OCI-LY7 (cell line): ENCODE measurements at regions not wholly inside any gene's neighbourhood (a gene's known extent, or its start where the extent isn't known, plus 50 kb on each side); places are given as distances from the start of the nearest gene placed in this dataset.

Experiments
- BruUV-seq: library from RNA; stranded (reverse); fragments of 400-500 nt; replicated peaks from 2 replicates; lab custom pipeline; 2021; lab: Mats Ljungman, UMichigan
- CTCF ChIA-PET: fragments of 300-600 bp; sonication (Branson Sonifier 250); formaldehyde crosslinking; loops from one replicate; lab custom pipeline; 2022; ENCODE audit warnings: antibody characterized with exemption; ENCODE audit not compliant: unreplicated experiment; lab: Charles Lee
- POLR2A ChIA-PET: fragments of 300-600 bp; sonication (Branson Sonifier 250); formaldehyde crosslinking; loops from one replicate; lab custom pipeline; 2022; ENCODE audit warnings: antibody characterized with exemption; lab: Charles Lee
- DNase-seq: peaks from one replicate; pipeline ENCODE4 v3.0.0-alpha.2; 2015; ENCODE audit warnings: low spot score
- H2AFZ ChIP-seq: fragments of 200-600 bp; sonication (generic), shearing (Covaris generic); 2 replicates; pipeline ENCODE4 v1.6.1; 2014; ENCODE audit warnings: mild to moderate bottlenecking, antibody characterized with exemption, low read length, moderate library complexity
- H3K27ac ChIP-seq: fragments of 200-600 bp; sonication (generic); 2 replicates; pipeline ENCODE4 v1.5.1; 2014; ENCODE audit warnings: mixed run types, low read depth, mild to moderate bottlenecking, moderate library complexity, low read length, inconsistent platforms; ENCODE audit not compliant: poor library complexity, severe bottlenecking
- H3K36me3 ChIP-seq: fragments of 200-600 bp; sonication (generic); 2 replicates; pipeline ENCODE4 v1.6.1; 2014; ENCODE audit warnings: mild to moderate bottlenecking, antibody characterized with exemption, low read length, moderate library complexity, mixed read lengths; ENCODE audit not compliant: insufficient read depth
- H3K4me1 ChIP-seq: fragments of 200-600 bp; sonication (generic); 2 replicates; pipeline ENCODE4 v1.5.1; 2014; ENCODE audit warnings: mild to moderate bottlenecking, low read length; ENCODE audit not compliant: insufficient read depth, poor library complexity, severe bottlenecking
- H3K4me2 ChIP-seq: fragments of 200-600 bp; sonication (generic); 2 replicates; pipeline ENCODE4 v1.6.1; 2014; ENCODE audit warnings: mild to moderate bottlenecking, low read length
- H3K4me3 ChIP-seq: fragments of 200-600 bp; sonication (generic); 2 replicates; pipeline ENCODE4 v1.5.1; 2014; ENCODE audit warnings: mild to moderate bottlenecking, low read depth, low read length; ENCODE audit not compliant: poor library complexity, severe bottlenecking
- H3K79me2 ChIP-seq: fragments of 200-600 bp; sonication (generic); 2 replicates; pipeline ENCODE4 v1.6.1; 2016; ENCODE audit warnings: low read depth, mild to moderate bottlenecking, low read length, moderate library complexity, mixed read lengths; ENCODE audit not compliant: insufficient read depth
- H3K9me2 ChIP-seq: fragments of 200-600 bp; sonication (generic); 2 replicates; pipeline ENCODE4 v1.6.1; 2016; ENCODE audit warnings: mild to moderate bottlenecking, low read length, mixed read lengths; ENCODE audit not compliant: insufficient read depth
- H3K9me3 ChIP-seq: fragments of 200-600 bp; sonication (generic); 2 replicates; pipeline ENCODE4 v1.6.1; 2014; ENCODE audit warnings: mild to moderate bottlenecking, mixed run types, low read length, mixed read lengths
- H4K20me1 ChIP-seq: fragments of 200-600 bp; sonication (generic); 2 replicates; pipeline ENCODE4 v1.6.1; 2014; ENCODE audit warnings: mild to moderate bottlenecking, antibody characterized with exemption, low read length, moderate library complexity, mixed read lengths; ENCODE audit not compliant: insufficient read depth
- EZH2phosphoT487 ChIP-seq: fragments of 200-600 bp; sonication (generic); IDR thresholded peaks from 2 replicates; pipeline ENCODE4 v1.6.1; 2018; ENCODE audit warnings: low read depth, borderline replicate concordance, mild to moderate bottlenecking, mixed run types, antibody characterized with exemption, low read length, moderate library complexity, mixed read lengths
- intact Hi-C: fragments of 100-400 bp; cut with micrococcal nuclease; formaldehyde crosslinking; loops from one replicate; pipeline ENCODE4 v1.10.0; 2022; ENCODE audit not compliant: unreplicated experiment
- TF ChIP-seq, protein P1 (sequence below): fragments of 200-600 bp; sonication (generic); conservative IDR thresholded peaks from 2 replicates; pipeline ENCODE4 v1.5.1; 2014; ENCODE audit warnings: mild to moderate bottlenecking, antibody characterized with exemption, low read length, moderate library complexity, mixed read lengths

DNA sequence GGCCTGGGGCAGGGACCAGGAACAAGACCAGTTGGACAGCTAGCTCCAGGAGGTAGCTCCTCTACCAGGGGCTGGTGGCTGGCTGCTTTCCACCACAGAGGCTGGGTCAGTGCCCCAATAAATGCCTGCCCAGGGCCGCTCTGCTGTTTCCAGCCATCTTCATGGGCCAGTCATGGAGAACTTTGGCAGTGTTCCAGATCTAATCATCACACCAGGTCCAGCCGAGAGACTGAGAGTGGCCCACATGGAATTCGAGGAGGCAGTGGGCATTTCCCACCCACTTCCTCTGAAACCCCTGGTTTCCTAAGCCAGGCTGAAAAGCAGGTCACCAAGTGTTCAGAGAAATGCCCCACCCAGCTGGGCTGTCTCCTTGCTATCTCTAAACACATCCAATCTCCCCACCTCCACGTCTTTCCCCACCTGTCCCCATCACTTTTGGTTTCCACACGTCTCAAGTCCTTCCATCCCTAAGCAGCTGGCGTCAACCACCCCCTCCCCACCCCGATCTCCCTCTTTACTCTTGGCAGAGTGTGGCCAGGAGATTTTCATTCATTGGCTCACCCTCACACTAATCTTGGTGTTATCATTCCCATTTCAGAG, 190.0 kb upstream of the LINGO1 start:
- H3K27ac ChIP-seq = no peak overlapping the region
- POLR2A ChIA-PET = no interaction called here
- BruUV-seq = no TSS peak

DNA sequence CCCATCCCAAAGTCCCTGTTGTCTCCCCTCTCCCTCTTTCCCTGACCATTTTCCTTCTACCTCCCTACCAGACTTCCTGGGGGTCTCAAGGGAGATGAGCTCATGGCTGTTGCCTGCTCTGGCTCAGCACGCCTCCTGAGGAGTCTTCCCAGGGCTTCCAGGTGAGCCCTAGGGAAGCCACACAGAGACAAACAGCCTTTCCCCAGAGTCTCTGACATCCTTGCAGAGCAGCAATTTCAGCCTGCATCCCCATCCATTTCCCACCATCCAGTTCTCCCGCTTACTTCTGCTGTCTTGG, 189.2 kb upstream of the LINGO1 start:
- intact Hi-C loops = loop anchor here (1.0 kb wide), 2 partner anchors 163 to 189 kb away; no protein-coding TSS in a partner anchor
- Histone ChIP-seq H3K4me1 (no peaks in the 10 kb centered on the region), H4K20me1 (no peaks in the 10 kb centered on the region), H3K9me3 (no peaks in the 10 kb centered on the region), H2AFZ (no peak overlapping the region), H3K36me3 (no peaks in the 10 kb centered on the region), H3K9me2 (no peaks in the 10 kb centered on the region), H3K27ac (no peak overlapping the region), H3K79me2 (no peaks in the 10 kb centered on the region), H3K4me3 (no peak overlapping the region), H3K4me2 (no peak overlapping the region)
- POLR2A ChIA-PET = no interaction called here
- no TSS peak for BruUV-seq
- CTCF ChIA-PET = interaction anchor here (0.6 kb wide), 1 partner anchor 34 kb away, joined by 3 read pairs; no protein-coding TSS in a partner anchor
- TF ChIP-seq, protein P1, sequence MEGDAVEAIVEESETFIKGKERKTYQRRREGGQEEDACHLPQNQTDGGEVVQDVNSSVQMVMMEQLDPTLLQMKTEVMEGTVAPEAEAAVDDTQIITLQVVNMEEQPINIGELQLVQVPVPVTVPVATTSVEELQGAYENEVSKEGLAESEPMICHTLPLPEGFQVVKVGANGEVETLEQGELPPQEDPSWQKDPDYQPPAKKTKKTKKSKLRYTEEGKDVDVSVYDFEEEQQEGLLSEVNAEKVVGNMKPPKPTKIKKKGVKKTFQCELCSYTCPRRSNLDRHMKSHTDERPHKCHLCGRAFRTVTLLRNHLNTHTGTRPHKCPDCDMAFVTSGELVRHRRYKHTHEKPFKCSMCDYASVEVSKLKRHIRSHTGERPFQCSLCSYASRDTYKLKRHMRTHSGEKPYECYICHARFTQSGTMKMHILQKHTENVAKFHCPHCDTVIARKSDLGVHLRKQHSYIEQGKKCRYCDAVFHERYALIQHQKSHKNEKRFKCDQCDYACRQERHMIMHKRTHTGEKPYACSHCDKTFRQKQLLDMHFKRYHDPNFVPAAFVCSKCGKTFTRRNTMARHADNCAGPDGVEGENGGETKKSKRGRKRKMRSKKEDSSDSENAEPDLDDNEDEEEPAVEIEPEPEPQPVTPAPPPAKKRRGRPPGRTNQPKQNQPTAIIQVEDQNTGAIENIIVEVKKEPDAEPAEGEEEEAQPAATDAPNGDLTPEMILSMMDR = no peak
- no peak for TF ChIP-seq EZH2phosphoT487
- DNase-seq = no peak

More for the DNA sequence above, 190.0 kb upstream of the LINGO1 start:
- H3K79me2 ChIP-seq = no peaks in the 10 kb centered on the region
- no peak overlapping the region for H2AFZ ChIP-seq
- no peak overlapping the region for H3K4me3 ChIP-seq
- no peaks in the 10 kb centered on the region for H3K9me2 ChIP-seq
- intact Hi-C loops = no loop called here
- H3K9me3 ChIP-seq = no peaks in the 10 kb centered on the region
- no peak for DNase-seq
- no peaks in the 10 kb centered on the region for H3K36me3 ChIP-seq
- no peaks in the 10 kb centered on the region; the same call in 1 of the 2 replicates for H4K20me1 ChIP-seq
- TF ChIP-seq, protein P1 = no peak
- TF ChIP-seq EZH2phosphoT487 = no peak
- CTCF ChIA-PET = no interaction called here
- no peaks in the 10 kb centered on the region for H3K4me1 ChIP-seq
- no peak overlapping the region for H3K4me2 ChIP-seq

DNA sequence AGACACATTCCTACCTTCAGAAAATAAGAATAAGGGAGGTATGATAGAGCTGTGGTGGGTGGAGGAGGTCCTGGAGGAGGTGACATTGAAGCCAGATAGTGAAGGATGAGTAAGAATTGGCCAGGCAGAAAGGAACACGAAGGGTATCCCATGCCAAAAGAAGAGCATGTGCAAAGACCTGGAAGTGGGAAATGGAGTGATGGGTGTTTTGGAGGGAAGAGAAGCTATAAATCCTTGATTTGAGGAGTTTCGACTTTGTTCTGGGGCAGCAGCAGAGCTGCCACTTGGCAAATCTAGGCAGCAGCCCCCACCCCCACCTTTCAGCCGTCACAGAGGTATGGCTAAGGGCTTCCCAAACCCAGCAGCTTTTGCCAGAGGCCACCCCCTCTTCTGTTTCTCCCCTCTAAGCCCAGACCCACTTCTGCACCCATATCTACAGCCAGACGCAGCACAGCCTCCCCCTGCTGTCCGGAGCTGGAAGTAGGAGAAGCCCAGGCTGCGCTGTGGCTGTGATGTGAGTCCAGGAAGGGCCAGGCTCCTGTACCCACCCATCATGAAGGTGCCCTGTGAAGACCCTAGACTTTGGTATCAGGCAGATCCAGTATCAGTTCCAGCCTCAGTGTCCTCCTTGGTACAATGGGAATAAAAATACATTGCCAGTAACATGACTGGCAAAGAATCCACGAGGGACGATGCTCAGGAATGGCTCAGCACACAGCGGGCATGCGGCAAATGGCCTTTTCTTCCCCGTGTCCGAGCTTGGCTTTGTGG, 188.7 kb upstream of the LINGO1 start:
- Histone ChIP-seq H3K9me3 (no peaks in the 10 kb centered on the region), H3K4me1 (no peaks in the 10 kb centered on the region), H2AFZ (no peak overlapping the region), H3K4me3 (no peak overlapping the region), H3K4me2 (no peak overlapping the region), H3K9me2 (no peaks in the 10 kb centered on the region), H4K20me1 (no peaks in the 10 kb centered on the region), H3K79me2 (no peaks in the 10 kb centered on the region), H3K36me3 (no peaks in the 10 kb centered on the region), H3K27ac (no peak overlapping the region)
- no TSS peak for BruUV-seq
- peak; percentile 64 for DNase-seq
- intact Hi-C loops = loop anchor here (1.0 kb wide), 2 partner anchors 162 to 188 kb away; no protein-coding TSS in a partner anchor
- CTCF ChIA-PET = interaction anchor here (0.7 kb wide), 1 partner anchor 660 kb away, joined by 4 read pairs; no protein-coding TSS in a partner anchor
- TF ChIP-seq, protein P1 = peak; percentile 83
- no peak for TF ChIP-seq EZH2phosphoT487
- POLR2A ChIA-PET = interaction anchor here (0.7 kb wide), 1 partner anchor 75 kb away, joined by 4 read pairs; no protein-coding TSS in a partner anchor
